ENCODE measurements at regions not wholly inside any gene's neighbourhood (a gene's known extent, or its start where the extent isn't known, plus 50 kb on each side); places are given as distances from the start of the nearest gene placed in this dataset.

GRCh38 chr2:160783474-160783873 is 289.9 kb upstream of the RBMS1 start:
- DNase-seq = no peak
- H3K4me3 ChIP-seq (ENCODE audit: low read depth, low read length) = no peak overlapping the region

GRCh38 chr2:160784034-160784433 is 290.4 kb upstream of the RBMS1 start:
- 0 out of 2 replicates have a peak, but pooled peaks have one; percentile 9 for TF ChIP-seq CTCF (IDR thresholded peaks at IDR 0.05; ENCODE audit: low read depth, low read length)

More at GRCh38 chr2:160783474-160783873, 289.9 kb upstream of the RBMS1 start:
- TF ChIP-seq CTCF (IDR thresholded peaks at IDR 0.05; ENCODE audit: low read depth, low read length) = no peak
- Histone ChIP-seq H3K36me3 (no peaks in the 10 kb centered on the region), H3K9me3 (no peaks in the 10 kb centered on the region), H3K27me3 (no peaks in the 10 kb centered on the region), H3K4me1 (no peaks in the 10 kb centered on the region)

GRCh38 chr2:160790738-160791137 is 297.1 kb upstream of the RBMS1 start:
- no peak for TF ChIP-seq CTCF (IDR thresholded peaks at IDR 0.05; ENCODE audit: low read depth, low read length)
- Histone ChIP-seq H3K36me3 (no peaks in the 10 kb centered on the region), H3K9me3 (no peaks in the 10 kb centered on the region), H3K4me3 (ENCODE audit: low read depth, low read length) (no peak overlapping the region), H3K4me1 (no peaks in the 10 kb centered on the region), H3K27me3 (no peaks in the 10 kb centered on the region)
- no peak for DNase-seq

More at GRCh38 chr2:160784034-160784433, 290.4 kb upstream of the RBMS1 start:
- H3K4me3 ChIP-seq (ENCODE audit: low read depth, low read length) = no peak overlapping the region
- no peaks in the 10 kb centered on the region for H3K27me3 ChIP-seq
- no peaks in the 10 kb centered on the region for H3K9me3 ChIP-seq
- H3K4me1 ChIP-seq = no peaks in the 10 kb centered on the region
- H3K36me3 ChIP-seq = no peaks in the 10 kb centered on the region
- no peak for DNase-seq

- DNase-seq = no peak
- TF ChIP-seq CTCF (IDR thresholded peaks at IDR 0.05; ENCODE audit: low read depth, low read length) = no peak
- Histone ChIP-seq H3K4me3 (ENCODE audit: low read depth, low read length) (no peak overlapping the region), H3K9me3 (no peaks in the 10 kb centered on the region), H3K36me3 (no peaks in the 10 kb centered on the region), H3K4me1 (no peaks in the 10 kb centered on the region), H3K27me3 (no peaks in the 10 kb centered on the region)
Measured at GRCh38 chr2:160791884-160792283, 298.3 kb upstream of the RBMS1 start.

DNA sequence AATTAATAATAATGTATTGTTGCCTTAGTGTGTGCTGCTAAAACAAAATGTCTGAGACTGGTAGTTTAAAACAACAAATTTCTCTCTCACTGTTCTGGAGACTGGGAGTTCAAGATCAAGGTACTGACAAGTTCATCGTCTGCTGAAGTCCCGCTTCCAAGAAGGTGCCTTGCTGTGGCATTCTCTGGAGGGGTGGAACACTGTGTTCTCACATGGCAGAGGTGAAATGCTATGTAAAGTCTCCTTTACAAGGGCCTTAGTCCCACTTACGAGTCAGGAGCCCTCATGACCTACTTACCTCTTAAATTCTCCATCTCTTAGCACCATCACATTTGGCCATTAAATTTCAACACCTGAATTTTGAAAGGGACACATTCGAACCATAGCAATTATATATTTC is 299.2 kb upstream of the RBMS1 start:
- Histone ChIP-seq H3K27me3 (no peaks in the 10 kb centered on the region), H3K36me3 (no peaks in the 10 kb centered on the region), H3K4me1 (no peaks in the 10 kb centered on the region), H3K4me3 (ENCODE audit: low read depth, low read length) (no peak overlapping the region), H3K9me3 (no peaks in the 10 kb centered on the region)
- no peak for DNase-seq
- no peak for TF ChIP-seq CTCF (IDR thresholded peaks at IDR 0.05; ENCODE audit: low read depth, low read length)

DNA sequence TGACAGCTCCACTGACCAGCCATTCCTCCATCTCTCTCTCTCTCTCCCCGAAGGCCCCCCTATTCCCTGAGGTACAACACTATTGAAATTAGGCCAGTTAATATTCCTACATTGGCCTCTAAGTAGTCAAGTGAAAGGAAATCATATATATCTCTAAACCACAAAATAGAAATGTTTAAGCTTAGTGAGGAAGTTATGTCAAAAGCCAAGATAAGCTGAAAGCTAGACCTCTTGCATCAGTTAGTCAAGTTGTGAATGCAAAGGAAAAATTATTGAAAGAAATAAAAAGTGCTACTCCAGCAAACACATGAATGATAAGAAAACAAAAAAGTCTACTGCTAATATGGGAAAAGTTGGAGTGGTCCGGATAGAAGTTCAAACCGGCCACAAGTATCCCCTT is 301.3 kb upstream of the RBMS1 start:
- Histone ChIP-seq H3K27me3 (no peaks in the 10 kb centered on the region), H3K4me1 (no peaks in the 10 kb centered on the region), H3K9me3 (no peaks in the 10 kb centered on the region), H3K36me3 (no peaks in the 10 kb centered on the region), H3K4me3 (ENCODE audit: low read depth, low read length) (no peak overlapping the region)
- no peak for DNase-seq
- TF ChIP-seq CTCF (IDR thresholded peaks at IDR 0.05; ENCODE audit: low read depth, low read length) = no peak

Data from BE2C (cell line).